GM21723 (cell line): ENCODE measurements at regions not wholly inside any gene's neighbourhood (a gene's known extent, or its start where the extent isn't known, plus 50 kb on each side); places are given as distances from the start of the nearest gene placed in this dataset.

ENCODE experiments used
- ATAC-seq: cut with Tn5 transposase; IDR thresholded peaks from one replicate; pipeline ENCODE4 v1.9.1; 2021; ENCODE audit warnings: mild to moderate bottlenecking, moderate library complexity; ENCODE audit not compliant: unreplicated experiment

- no peak for ATAC-seq
Measured at GRCh38 chr5:145130996-145131395, 704.1 kb downstream of the PRELID2 start.

GRCh38 chr5:145129797-145130196 lies 705.3 kb downstream of the PRELID2 start:
- no peak for ATAC-seq

GRCh38 chr5:145124806-145125205 lies 710.3 kb downstream of the PRELID2 start:
- ATAC-seq, result no peak

- ATAC-seq, result no peak
Measured at GRCh38 chr5:145118611-145119010, 716.5 kb downstream of the PRELID2 start.

- no peak for ATAC-seq
Measured at GRCh38 chr5:145118127-145118526, 717.0 kb downstream of the PRELID2 start.

- ATAC-seq, result no peak
Measured at GRCh38 chr5:145117285-145117684, 717.9 kb downstream of the PRELID2 start.

GRCh38 chr5:145111420-145111819 lies 723.7 kb downstream of the PRELID2 start:
- no peak for ATAC-seq

GRCh38 chr5:145110834-145111233 lies 724.3 kb downstream of the PRELID2 start:
- no peak for ATAC-seq

- no peak for ATAC-seq
Measured at GRCh38 chr5:145110181-145110580, 725.0 kb downstream of the PRELID2 start.

GRCh38 chr5:145105384-145105783 lies 729.8 kb downstream of the PRELID2 start:
- no peak for ATAC-seq

- ATAC-seq, result no peak
Measured at GRCh38 chr5:145104106-145104505, 731.0 kb downstream of the PRELID2 start.

- no peak for ATAC-seq
Measured at GRCh38 chr5:145101246-145101645, 733.9 kb downstream of the PRELID2 start.

- ATAC-seq, result no peak
Measured at GRCh38 chr5:145090115-145090514, 745.0 kb downstream of the PRELID2 start.

- ATAC-seq, result no peak
Measured at GRCh38 chr5:145084834-145085233, 750.3 kb downstream of the PRELID2 start.

GRCh38 chr5:145077028-145077427 lies 758.1 kb downstream of the PRELID2 start:
- ATAC-seq, result no peak

GRCh38 chr5:145076040-145076439 lies 759.1 kb downstream of the PRELID2 start:
- no peak for ATAC-seq

- ATAC-seq, result no peak
Measured at GRCh38 chr5:145072889-145073288, 762.3 kb downstream of the PRELID2 start.

- no peak for ATAC-seq
Measured at GRCh38 chr5:145068721-145069120, 766.4 kb downstream of the PRELID2 start.

GRCh38 chr5:145062280-145063062 lies 772.7 kb downstream of the PRELID2 start:
- ATAC-seq, result no peak

- ATAC-seq, result peak; percentile 100
Measured at GRCh38 chr5:145056800-145057199, 778.3 kb downstream of the PRELID2 start.

- ATAC-seq, result no peak
Measured at GRCh38 chr5:145050181-145050580, 785.0 kb downstream of the PRELID2 start.

- ATAC-seq, result no peak
Measured at GRCh38 chr5:145044970-145045369, 790.2 kb downstream of the PRELID2 start.

GRCh38 chr5:145028626-145029025 lies 806.5 kb downstream of the PRELID2 start:
- no peak for ATAC-seq
